ENCODE measurements at regions not wholly inside any gene's neighbourhood (a gene's known extent, or its start where the extent isn't known, plus 50 kb on each side); places are given as distances from the start of the nearest gene placed in this dataset.

GRCh38 chr10:129398711-129399141 lies 68.3 kb upstream of the MGMT start:
- TF ChIP-seq POLR2A (IDR thresholded peaks at IDR 0.05): no peak
- no peak for TF ChIP-seq CTCF (IDR thresholded peaks at IDR 0.05)

All from uterus (tissue), 2 donors.